ENCODE measurements at regions not wholly inside any gene's neighbourhood (a gene's known extent, or its start where the extent isn't known, plus 50 kb on each side); places are given as distances from the start of the nearest gene placed in this dataset.

GRCh38 chr1:99445071-99445470 is 180.8 kb downstream of the PLPPR4 start:
- no peak overlapping the region for H3K4me3 ChIP-seq (ENCODE audit: low read depth, low read length)
- no peak for TF ChIP-seq CTCF (conservative IDR thresholded peaks at IDR 0.05; ENCODE audit: low read depth, low read length)
- DNase-seq (ENCODE audit: low read depth): no peak

DNA sequence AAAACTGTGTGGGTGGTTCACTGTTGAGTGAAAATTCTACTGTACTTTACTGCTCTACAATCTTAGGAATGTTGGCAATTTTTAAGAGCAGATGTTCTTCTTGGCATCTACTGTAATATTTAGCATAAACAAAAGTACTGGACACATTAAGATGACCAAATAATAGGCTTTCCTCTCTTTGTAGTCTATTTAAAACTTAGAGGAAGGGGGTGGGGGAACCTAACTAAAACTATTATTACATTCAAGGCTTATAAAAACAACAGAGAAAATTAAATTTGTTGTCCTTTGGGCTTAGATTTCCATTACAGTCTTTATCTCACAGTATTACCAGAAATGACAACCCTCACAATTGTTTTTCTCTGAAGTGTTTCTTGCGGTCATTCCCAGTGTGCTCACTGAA is 181.2 kb downstream of the PLPPR4 start:
- no peak overlapping the region for H3K4me3 ChIP-seq (ENCODE audit: low read depth, low read length)
- DNase-seq (ENCODE audit: low read depth): peak; percentile 67
- TF ChIP-seq CTCF (conservative IDR thresholded peaks at IDR 0.05; ENCODE audit: low read depth, low read length): no peak

DNA sequence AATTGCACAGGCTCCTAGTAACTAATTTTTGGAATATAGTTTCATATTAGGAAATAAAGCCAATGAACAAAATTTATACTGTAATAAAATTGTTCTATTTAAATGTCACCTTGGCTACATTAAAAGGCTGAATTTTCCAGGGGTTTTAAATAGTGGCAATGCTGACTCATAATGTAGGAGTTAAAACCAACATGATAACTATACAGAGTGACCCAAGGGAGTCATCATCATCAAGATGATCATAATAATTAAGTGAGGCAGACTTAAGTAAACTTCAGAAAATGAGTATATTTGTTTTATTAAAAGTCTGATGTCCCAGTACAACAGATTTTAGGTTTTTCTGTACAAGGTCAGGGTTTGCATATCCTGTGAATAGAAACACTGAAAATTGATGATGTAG is 183.4 kb downstream of the PLPPR4 start:
- no peak for DNase-seq (ENCODE audit: low read depth)
- H3K4me3 ChIP-seq (ENCODE audit: low read depth, low read length): no peak overlapping the region
- no peak for TF ChIP-seq CTCF (conservative IDR thresholded peaks at IDR 0.05; ENCODE audit: low read depth, low read length)

DNA sequence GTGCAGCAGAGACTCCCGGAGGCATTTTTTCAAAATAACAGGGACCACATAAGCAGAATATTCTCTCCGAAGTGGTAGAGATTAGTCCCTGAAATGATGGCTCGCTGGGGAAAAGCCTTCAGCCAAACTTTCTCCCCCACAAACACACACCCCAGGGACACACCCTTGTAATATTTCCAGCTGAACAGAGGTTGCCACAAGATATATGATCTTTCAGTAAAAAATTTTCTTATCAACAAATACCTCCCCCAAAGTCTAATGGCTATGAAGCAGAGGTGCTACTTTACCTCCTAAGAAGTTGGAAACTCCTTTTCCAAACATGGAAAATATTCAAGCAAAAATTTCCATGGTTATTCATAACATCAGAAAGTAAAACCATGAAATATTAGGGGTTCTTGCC is 190.2 kb upstream of the PALMD start:
- DNase-seq (ENCODE audit: low read depth): no peak
- no peak overlapping the region for H3K4me3 ChIP-seq (ENCODE audit: low read depth, low read length)
- no peak for TF ChIP-seq CTCF (conservative IDR thresholded peaks at IDR 0.05; ENCODE audit: low read depth, low read length)

DNA sequence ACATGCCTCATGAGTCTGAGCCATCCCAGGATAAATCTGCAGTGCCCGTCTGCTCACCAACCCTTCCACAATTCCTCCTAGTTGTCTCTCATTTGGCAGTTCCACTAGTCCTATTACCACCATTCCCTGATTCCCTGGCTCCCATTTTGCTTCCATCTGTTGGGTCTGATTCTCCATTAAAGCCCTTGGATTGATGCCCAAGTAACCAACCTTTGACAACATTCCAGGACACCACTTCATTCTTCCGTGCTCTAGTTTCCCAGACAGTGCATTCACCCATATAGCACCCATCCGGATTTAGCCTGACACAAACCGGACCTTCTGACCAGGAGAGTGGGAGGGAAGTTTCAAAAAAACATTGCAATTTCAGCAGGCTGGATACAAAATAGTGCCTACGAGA is 189.4 kb upstream of the PALMD start:
- peak; percentile 17 for DNase-seq (ENCODE audit: low read depth)
- TF ChIP-seq CTCF (conservative IDR thresholded peaks at IDR 0.05; ENCODE audit: low read depth, low read length): no peak

DNA sequence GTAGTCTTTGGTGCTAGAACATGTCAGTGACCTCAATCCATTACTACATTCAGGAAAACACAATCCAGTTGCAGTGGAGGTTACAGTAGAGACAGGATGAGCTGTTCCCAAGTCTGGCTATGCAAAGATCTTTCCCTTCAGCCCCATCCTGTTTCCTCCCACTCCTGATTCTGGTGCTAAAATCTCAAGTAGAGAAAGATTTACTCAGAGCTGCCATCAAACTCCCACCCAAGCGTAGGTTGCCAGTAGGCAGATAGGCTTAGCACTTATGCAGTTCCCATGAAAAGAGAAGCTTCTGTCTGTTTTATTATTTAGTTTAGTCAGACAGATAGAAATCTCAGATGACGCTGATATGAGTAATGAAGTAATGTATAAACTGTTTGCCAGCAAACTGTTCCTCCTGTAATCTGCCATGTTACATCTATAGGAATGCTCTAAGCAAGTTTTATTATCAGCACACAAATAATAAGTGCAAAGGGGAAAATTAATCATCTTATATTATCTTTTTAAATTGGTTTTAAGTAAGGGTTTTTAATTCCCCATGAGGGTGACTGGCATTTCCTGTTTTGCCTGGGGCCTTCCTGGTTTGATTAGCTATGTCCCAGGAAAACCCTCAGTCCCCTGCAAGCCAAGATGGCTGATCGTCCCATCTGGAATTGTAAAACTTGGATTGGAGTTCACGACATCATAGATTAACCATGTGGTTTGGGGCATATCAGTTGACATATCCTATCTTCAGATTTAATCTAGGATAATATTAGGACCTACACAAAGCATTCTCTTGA is 188.3 kb upstream of the PALMD start:
- TF ChIP-seq CTCF (conservative IDR thresholded peaks at IDR 0.05; ENCODE audit: low read depth, low read length): no peak
- H3K4me3 ChIP-seq (ENCODE audit: low read depth, low read length): no peak overlapping the region
- DNase-seq (ENCODE audit: low read depth): peak; percentile 58

More for the DNA sequence above, 189.4 kb upstream of the PALMD start:
- no peak overlapping the region for H3K4me3 ChIP-seq (ENCODE audit: low read depth, low read length)

GRCh38 chr1:99461499-99461898 is 184.4 kb upstream of the PALMD start:
- no peak for DNase-seq (ENCODE audit: low read depth)
- H3K4me3 ChIP-seq (ENCODE audit: low read depth, low read length): no peak overlapping the region
- no peak for TF ChIP-seq CTCF (conservative IDR thresholded peaks at IDR 0.05; ENCODE audit: low read depth, low read length)

All from choroid plexus epithelial cell (primary cell).